ENCODE measurements at regions not wholly inside any gene's neighbourhood (a gene's known extent, or its start where the extent isn't known, plus 50 kb on each side); places are given as distances from the start of the nearest gene placed in this dataset.

GRCh38 chr4:52235552-52236201, 184.6 kb downstream of the SPATA18 start:
- TF ChIP-seq CTCF (IDR thresholded peaks at IDR 0.05) (no peak), POLR2A (IDR thresholded peaks at IDR 0.05) (no peak)
